Astrocyte of the cerebellum (primary cell): ENCODE measurements at regions not wholly inside any gene's neighbourhood (a gene's known extent, or its start where the extent isn't known, plus 50 kb on each side); places are given as distances from the start of the nearest gene placed in this dataset.

Source experiments
- DNase-seq: peaks from one replicate; pipeline ENCODE4 v3.0.0-alpha.2; 2011; ENCODE audit warnings: low read depth
- H3K4me3 ChIP-seq: 2 replicates; pipeline ENCODE4 v1.5.1; 2011; ENCODE audit warnings: mild to moderate bottlenecking, low read depth, low read length, moderate library complexity
- in situ Hi-C: cut with HindIII; loops from 2 replicates; pipeline ENCODE4 v1.10.0; 2017; ENCODE audit warnings: low sequenced_read_pairs
- TF ChIP-seq, protein P1 (sequence below): IDR thresholded peaks from 2 replicates; pipeline ENCODE4 v1.5.1; 2012; ENCODE audit warnings: low read length, low read depth, moderate library complexity, mild to moderate bottlenecking; ENCODE audit errors: missing control alignments

DNA sequence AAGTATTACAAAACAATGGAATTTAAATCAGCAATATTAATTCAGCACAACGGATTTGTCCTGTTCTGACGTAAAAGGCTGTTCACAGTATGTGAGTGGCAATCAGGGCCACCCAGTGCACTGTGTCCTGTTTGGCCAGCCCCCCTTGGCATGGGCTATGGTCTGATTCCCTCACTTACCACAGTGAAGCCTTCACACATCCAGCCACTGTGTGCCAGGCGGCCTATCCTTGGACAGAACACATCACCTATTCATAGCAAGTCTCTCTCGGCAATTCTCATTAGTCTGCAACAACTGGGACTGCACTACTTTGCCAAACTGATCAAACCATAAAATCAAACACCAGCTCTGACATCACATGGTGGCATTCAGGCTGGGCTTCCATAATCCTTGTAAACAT is 221.5 kb upstream of the TSHZ3 start:
- in situ Hi-C loops: no loop called here
- TF ChIP-seq, protein P1, sequence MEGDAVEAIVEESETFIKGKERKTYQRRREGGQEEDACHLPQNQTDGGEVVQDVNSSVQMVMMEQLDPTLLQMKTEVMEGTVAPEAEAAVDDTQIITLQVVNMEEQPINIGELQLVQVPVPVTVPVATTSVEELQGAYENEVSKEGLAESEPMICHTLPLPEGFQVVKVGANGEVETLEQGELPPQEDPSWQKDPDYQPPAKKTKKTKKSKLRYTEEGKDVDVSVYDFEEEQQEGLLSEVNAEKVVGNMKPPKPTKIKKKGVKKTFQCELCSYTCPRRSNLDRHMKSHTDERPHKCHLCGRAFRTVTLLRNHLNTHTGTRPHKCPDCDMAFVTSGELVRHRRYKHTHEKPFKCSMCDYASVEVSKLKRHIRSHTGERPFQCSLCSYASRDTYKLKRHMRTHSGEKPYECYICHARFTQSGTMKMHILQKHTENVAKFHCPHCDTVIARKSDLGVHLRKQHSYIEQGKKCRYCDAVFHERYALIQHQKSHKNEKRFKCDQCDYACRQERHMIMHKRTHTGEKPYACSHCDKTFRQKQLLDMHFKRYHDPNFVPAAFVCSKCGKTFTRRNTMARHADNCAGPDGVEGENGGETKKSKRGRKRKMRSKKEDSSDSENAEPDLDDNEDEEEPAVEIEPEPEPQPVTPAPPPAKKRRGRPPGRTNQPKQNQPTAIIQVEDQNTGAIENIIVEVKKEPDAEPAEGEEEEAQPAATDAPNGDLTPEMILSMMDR: no peak
- no peak for DNase-seq
- no peak overlapping the region for H3K4me3 ChIP-seq

DNA sequence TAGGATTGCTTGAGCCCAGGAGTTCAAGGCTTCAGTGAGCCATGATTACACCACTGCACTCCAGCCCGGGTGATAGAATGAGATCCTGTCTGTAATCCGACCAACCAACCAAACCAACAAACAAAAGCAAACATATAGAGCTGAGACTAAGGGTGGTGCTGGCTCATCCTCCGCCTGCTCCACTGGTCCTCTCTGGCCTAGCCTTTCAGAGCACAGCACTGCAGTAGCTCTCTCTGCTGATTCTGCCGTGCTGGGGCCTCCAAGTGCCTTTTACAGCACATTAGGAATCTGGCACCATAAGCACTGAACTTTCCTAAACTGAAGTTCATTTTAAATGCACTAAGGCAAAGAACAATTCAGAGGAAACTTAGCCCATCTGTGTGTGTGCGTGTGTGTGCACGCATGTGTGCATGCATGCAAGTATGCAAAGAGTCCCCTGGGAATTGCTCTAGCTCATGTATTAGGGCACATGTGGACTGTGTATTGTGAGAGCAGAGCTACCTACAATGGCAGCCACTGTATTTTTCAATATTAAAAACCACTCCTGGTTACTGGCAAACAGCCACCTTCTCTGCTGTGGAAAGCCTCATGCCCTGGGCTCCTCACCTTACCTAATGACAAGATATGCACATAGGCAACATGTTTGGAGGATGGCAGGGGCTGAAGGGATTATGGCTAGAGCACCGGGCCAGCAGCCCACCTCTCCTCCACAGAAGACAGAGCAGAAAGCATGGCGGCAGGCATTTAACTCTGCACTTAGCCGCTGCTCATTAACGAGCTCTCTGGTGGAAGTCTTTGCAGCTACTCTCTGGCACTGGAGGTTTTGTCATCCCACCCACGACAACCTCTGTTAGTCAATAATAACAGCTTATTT is 223.1 kb upstream of the TSHZ3 start:
- in situ Hi-C loops: no loop called here
- TF ChIP-seq, protein P1: no peak

DNA sequence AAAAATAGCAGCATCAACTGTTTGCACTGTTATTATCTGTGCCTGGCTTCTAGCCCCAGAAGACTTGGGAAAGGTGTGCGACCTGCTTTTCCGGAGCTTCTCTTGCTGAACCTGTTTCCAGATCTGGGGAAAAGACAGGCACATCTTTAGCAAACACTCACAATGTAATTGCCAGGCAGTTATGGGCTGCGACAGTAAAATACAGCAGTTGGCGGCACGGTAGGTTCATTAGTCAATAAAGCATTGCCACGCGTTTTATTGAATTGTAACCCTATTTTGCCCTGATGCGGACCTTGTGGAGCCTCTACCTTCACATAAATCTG is 223.7 kb upstream of the TSHZ3 start:
- TF ChIP-seq, protein P1: no peak
- in situ Hi-C loops: no loop called here
- no peak overlapping the region for H3K4me3 ChIP-seq
- no peak for DNase-seq

More for the DNA sequence above, 223.1 kb upstream of the TSHZ3 start:
- H3K4me3 ChIP-seq: no peak overlapping the region
- DNase-seq: no peak

DNA sequence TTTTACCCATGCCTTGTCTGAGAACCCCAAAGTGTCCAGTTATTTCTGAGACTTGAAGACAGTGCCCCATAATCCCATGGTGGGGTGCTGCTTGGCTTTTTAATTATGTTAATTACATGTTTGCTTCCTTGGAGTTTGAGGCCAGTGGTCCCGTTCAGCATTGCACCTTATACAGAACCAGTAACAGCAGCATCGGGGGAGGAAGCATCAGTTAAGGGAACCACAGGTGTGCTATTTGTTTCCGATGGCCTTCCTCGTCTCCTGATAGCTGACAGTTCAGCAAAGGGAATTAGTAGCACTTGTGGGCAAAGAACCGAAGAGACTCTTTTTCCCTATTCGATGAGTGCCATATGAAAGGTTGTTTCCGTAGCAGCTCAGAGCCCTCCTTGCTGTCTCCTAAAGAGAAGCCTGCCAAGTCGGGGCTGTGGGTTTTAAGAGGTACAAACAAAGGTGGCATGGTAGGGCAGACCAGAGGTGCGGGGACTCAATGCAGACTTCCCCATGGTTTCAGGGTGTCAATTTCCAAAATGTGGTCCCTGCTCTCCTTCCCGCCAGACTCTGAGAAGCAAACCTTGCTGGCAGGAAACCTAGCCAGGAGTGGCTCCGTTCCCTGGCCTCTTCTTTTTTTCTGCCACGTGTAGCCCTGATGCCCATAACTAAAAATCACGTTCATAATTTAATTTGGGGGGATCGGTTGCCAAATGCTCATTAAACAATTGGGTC is 225.2 kb upstream of the TSHZ3 start:
- in situ Hi-C loops: no loop called here
- H3K4me3 ChIP-seq: no peak overlapping the region
- TF ChIP-seq, protein P1: no peak
- DNase-seq: no peak

DNA sequence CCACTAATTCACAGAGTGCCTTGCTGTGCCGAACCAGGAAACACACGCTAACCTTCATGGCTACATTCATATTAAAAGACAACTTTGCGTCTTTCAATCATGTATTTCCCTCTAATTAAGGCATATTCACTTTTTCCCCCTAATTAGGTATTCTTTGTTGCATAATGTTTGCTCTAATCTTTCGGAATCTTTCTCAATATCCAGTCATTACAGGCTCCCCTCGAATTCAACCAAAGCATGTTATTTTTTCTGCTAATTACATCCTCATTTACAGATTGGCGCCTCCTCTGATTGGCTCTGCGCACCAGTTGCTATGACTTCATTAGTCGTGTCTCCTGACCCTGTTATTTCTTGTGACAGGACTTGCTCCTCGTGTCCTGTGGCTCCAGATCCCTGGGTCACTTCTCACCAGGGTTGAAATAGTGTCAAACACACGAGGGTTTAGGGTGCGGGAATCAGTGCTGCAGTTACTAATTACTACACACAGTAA is 226.7 kb upstream of the TSHZ3 start:
- TF ChIP-seq, protein P1: no peak
- H3K4me3 ChIP-seq: no peak overlapping the region
- in situ Hi-C loops: no loop called here
- no peak for DNase-seq

DNA sequence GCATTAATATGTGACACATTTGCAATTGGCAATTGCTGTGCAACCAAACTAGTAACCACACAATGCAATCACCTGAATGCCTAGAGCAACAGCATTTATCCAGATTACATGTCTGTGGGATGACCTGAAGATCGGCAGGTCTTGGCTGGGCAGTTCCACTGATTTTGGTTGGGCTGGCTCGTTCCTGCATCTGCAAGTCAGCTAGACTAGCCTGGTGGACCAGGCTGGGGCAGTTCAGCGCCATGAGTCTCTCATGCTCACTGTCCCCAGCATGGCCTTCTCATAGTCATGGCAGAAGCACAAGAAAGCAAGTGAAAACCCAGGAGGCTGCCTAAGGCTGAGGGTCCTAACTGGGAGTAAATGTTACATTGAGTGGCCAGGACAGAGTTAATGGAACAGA is 229.1 kb upstream of the TSHZ3 start:
- in situ Hi-C loops: no loop called here
- H3K4me3 ChIP-seq: no peak overlapping the region
- no peak for DNase-seq
- TF ChIP-seq, protein P1: no peak
